Suppressor macrophage treated with lipopolysaccharide for 4 hours (primary cell): ENCODE measurements at regions not wholly inside any gene's neighbourhood (a gene's known extent, or its start where the extent isn't known, plus 50 kb on each side); places are given as distances from the start of the nearest gene placed in this dataset.

ENCODE experiments used
- DNase-seq: peaks from one replicate; pipeline ENCODE4 v3.0.0-alpha.2; 2020

DNA sequence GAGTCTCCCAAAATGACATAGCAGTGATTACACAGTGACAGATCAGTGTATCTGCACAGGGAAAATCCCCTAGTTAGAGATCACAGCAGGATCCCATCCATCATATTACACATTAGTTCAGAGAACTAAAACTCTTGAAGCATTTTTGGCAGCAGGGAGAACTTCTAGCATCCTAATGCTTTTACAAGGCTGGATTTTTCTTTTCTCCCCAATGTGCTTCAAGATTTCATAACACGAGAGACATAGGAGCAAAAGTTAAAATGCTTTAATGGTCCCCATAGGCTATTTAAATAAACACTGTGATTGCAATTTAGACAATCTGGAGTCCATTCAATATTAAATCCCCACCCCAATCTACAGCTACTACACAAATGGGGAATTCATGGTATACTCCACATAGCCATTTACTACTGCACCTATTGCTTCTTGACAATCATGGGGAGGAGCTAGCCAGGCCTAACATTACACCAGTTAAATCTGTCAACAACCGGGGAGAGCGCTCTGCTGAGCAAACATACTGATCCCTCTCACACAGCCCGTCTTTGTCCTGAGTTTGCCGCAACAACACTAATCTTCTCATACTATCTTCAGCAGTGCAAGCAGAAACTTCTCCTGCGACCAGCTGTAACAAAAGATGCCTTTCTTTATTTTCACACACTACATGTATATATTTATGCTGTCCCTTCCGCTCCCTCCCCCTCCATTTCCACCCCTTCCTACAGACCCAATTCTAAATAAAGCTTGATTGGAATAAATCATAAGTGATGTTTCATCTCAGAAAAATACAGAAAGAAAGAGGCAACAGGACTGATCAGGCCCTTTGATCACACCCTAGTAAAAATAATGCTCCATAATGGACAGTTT lies 120.3 kb upstream of the SOX5 start:
- no peak for DNase-seq

- DNase-seq: no peak
Observed at GRCh38 chr12:24066865-24067264, 117.4 kb upstream of the SOX5 start.

DNA sequence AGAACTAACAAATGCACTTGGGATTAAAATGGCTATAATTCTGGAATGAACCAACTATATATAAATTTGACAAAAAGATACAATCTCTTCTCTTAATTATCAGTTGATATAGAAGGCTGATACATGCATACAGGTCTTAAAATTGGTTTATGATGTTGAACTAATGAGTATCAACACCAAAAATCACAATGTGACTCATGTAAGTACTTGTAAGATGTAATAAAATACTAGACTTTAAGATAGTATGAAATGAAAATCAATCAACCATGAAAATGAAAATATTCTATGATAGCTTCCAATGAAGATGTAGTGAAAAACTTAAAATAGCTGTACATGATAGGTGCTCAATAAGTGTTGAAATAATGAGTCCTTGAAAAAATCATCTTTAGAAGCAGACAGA lies 116.6 kb upstream of the SOX5 start:
- no peak for DNase-seq

GRCh38 chr12:24062642-24063245 lies 113.3 kb upstream of the SOX5 start:
- DNase-seq: no peak

GRCh38 chr12:24060089-24060488 lies 110.6 kb upstream of the SOX5 start:
- DNase-seq: no peak

DNA sequence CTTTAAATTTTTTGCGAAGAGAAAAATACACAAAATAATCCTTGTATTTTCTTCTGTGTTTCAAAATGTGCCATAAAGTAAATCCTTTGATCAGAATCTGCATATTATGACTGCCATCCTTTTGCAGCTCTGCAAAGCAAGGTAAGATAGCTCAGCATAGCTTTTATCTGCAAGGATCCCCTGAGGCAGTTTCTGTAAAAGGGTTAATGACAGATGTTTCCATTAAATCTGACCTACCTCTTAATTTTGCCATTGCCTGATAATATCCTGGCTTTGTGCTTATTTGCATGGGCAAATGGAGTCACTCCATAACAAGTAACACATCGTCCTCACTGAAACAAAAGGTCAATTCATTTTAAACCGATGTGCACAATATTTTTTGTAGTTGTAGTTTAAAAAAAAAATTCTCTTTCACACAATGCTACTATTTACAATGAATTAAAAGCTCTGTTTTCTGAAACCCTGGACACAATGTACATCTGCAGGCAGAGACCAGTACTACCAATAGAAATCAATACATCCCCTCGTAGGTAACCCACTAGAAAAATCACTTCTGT lies 108.5 kb upstream of the SOX5 start:
- DNase-seq: no peak

DNA sequence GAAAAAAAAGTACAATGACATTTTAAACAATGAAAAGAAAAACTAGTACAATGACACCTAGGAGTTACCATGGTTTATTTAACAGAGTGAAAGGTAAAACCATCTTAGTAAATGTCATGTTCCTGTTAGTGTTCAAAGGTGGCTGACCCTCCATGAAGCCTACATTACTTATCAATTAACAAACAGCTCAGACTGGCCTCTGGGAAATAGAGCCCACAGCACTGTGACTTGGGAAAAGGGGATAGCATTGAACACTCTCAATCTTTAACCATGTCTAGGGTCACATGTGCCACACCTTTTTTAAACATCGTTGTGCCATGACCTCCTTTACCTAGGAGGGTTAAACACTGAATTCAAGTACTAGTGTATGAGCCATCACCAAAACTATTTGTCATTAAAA lies 106.3 kb upstream of the SOX5 start:
- DNase-seq: no peak

DNA sequence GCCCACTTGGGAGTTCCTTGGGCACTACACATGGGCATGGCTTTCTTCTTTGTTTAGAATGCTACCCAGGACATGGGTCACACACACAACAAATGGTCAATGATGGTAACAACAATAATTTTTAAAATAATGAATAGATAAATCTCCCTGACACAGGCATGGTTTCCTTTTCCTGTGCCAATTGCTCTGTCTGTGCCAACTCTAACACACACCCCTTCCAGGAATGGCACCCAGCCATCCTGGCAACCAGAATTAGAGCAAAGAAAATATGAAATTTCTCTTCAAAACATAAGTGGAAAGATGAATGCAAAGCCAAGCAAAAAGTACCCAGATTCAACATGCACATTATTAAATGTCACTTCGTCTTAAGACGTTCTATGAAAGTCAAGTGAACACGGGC lies 104.9 kb upstream of the SOX5 start:
- no peak for DNase-seq

GRCh38 chr12:24049728-24050127 lies 100.3 kb upstream of the SOX5 start:
- DNase-seq: no peak

GRCh38 chr12:24049101-24049500 lies 99.6 kb upstream of the SOX5 start:
- DNase-seq: no peak

DNA sequence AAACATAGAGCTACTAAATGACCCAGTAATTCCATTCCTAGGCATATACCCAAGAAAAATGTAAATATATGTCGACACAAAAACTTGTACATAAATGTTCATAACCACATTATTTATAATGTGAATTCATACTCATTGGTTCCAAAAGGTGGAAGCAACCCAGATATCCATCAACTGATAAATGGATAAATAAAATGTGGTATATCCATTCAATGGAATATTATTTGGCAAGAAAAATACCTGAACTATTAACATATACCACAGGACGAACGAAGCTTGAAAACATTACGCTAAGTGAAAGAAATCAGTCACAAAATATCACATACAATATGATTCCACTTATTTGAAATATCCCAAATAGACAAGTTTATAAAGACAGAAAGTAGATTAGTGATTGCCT lies 99.0 kb upstream of the SOX5 start:
- DNase-seq: no peak

DNA sequence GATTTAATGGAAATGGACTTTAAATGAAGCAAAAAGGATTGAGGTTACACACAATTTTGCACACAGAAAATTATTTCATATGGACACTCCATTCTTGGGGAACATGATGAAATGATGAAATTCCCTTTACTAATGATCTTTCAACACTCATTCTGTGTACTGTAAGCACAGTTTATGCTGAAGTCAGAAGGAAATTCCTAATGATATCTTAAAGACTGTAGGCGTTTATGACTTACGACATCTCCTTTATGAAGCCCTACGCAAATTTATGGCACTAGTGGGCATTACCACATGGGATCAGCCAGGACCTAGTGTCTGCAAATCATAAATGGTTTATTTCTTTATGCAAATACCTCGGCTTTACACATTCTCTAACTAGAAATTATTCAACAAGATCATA lies 97.9 kb upstream of the SOX5 start:
- DNase-seq: peak; percentile 32

- no peak for DNase-seq
Observed at GRCh38 chr12:24045816-24046257, 96.4 kb upstream of the SOX5 start.

GRCh38 chr12:24044941-24045703 lies 95.7 kb upstream of the SOX5 start:
- no peak for DNase-seq

DNA sequence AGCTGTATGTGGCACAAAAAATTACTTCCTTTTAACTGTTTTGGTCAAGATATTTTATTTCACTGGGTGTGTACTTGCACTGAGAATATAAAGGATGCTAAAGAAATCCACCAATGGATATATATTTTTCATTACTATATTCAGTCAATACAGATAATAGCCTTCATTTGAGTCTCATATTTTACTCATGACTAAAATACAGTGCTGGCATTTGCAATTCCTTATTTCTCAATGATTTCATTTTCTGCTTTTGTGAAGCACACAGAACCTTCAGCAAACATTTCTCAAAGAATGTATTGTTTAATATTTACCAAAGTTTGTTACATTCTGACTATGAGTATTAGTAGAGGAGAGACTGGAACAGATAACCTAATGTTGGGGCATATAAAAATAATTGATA lies 93.2 kb upstream of the SOX5 start:
- no peak for DNase-seq

DNA sequence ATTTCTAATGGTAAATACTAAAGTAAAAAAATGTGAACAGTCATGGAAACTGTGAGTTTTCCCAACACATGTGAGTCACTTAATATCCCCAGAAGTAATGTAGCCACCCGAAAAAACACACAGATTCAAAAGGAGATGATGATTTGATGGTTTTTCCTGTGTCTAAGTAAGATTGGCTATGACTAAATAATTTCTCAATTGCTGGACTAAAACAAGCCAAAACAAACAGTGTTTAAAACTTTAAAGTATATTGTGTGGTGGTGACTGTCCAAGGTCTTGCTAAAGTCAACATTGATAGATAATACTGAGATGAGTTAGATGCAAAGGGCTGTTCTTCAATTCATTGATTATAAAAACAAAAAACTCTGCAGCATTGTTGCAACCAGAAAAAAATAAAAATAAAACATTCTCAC lies 89.6 kb upstream of the SOX5 start:
- peak; percentile 13 for DNase-seq

DNA sequence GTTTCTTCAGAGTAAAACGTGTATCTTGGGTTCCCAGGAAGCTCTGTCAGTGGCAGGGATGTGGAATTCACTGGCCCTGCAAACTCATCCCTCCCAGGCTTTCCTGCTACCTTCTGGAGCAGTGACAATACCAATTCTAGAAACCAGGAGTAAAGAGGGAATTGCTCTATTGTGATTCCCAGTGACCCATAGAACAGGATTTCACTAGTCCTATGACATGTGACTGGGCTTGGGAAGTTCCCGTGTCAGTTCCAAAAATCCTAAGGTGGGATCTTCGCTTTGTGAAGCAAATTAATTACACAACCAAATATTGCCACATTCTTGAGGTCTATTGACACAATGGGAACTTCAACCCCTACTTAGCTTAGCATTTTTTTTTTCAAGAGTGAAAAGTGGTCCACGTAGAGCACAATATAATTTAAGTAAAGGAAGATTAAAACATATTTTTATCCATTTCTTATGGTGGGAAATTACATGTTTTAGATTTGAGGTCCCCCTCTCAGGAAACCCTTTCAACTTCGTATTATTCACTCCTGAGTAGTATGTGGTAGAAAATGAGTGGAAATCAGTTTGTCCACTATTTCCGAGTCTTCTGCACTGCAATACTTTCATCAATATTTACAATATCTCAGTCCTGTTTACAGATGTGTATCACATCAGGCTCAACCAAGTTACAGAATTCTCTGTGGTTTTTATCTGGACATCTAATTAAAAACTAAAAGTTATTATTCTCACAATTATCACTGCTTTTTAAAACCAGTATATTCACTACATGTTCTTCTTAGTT lies 88.9 kb upstream of the SOX5 start:
- no peak for DNase-seq

GRCh38 chr12:24036438-24037216 lies 87.2 kb upstream of the SOX5 start:
- no peak for DNase-seq

GRCh38 chr12:24034894-24035293 lies 85.4 kb upstream of the SOX5 start:
- no peak for DNase-seq

GRCh38 chr12:24034160-24034559 lies 84.7 kb upstream of the SOX5 start:
- DNase-seq: no peak

- DNase-seq: no peak
Observed at GRCh38 chr12:24027352-24027751, 77.9 kb upstream of the SOX5 start.
